ENCODE measurements at regions not wholly inside any gene's neighbourhood (a gene's known extent, or its start where the extent isn't known, plus 50 kb on each side); places are given as distances from the start of the nearest gene placed in this dataset.

GRCh38 chr14:61213191-61213621, 67.9 kb downstream of the TMEM30B start:
- in situ Hi-C loops (cut with HindIII; ENCODE audit: low pct_ligation_motif_present, low sequenced_read_pairs): no loop called here
- H3K27ac ChIP-seq: no peak overlapping the region

GRCh38 chr14:61212546-61212945, 68.6 kb downstream of the TMEM30B start:
- H3K36me3 ChIP-seq (replicated peaks): no peaks in the 10 kb centered on the region
- no peak for TF ChIP-seq CTCF (IDR thresholded peaks at IDR 0.05; ENCODE audit: low read depth, low read length, missing control alignments)
- H3K27ac ChIP-seq: no peak overlapping the region
- H3K4me3 ChIP-seq (ENCODE audit: low read depth, low read length): no peak overlapping the region
- in situ Hi-C loops (cut with HindIII; ENCODE audit: low pct_ligation_motif_present, low sequenced_read_pairs): no loop called here
- no peaks in the 10 kb centered on the region for H3K27me3 ChIP-seq (replicated peaks)
- DNase-seq: no peak

More at GRCh38 chr14:61213191-61213621, 67.9 kb downstream of the TMEM30B start:
- no peak for TF ChIP-seq CTCF (IDR thresholded peaks at IDR 0.05; ENCODE audit: low read depth, low read length, missing control alignments)
- no peaks in the 10 kb centered on the region for H3K36me3 ChIP-seq (replicated peaks)
- no peak for DNase-seq
- no peak overlapping the region for H3K4me3 ChIP-seq (ENCODE audit: low read depth, low read length)
- H3K27me3 ChIP-seq (replicated peaks): no peaks in the 10 kb centered on the region

- in situ Hi-C loops (cut with HindIII; ENCODE audit: low pct_ligation_motif_present, low sequenced_read_pairs): no loop called here
- Histone ChIP-seq H3K36me3 (replicated peaks) (no peaks in the 10 kb centered on the region), H3K27ac (no peak overlapping the region), H3K4me3 (ENCODE audit: low read depth, low read length) (no peak overlapping the region), H3K27me3 (replicated peaks) (no peaks in the 10 kb centered on the region)
- no peak for TF ChIP-seq CTCF (IDR thresholded peaks at IDR 0.05; ENCODE audit: low read depth, low read length, missing control alignments)
- DNase-seq: no peak
Measured at GRCh38 chr14:61211476-61212255, 69.5 kb downstream of the TMEM30B start.

GRCh38 chr14:61203081-61203753, 77.9 kb downstream of the TMEM30B start:
- Histone ChIP-seq H3K36me3 (replicated peaks) (no peaks in the 10 kb centered on the region), H3K27me3 (replicated peaks) (no peaks in the 10 kb centered on the region), H3K27ac (no peak overlapping the region), H3K4me3 (ENCODE audit: low read depth, low read length) (no peak overlapping the region)
- no peak for TF ChIP-seq CTCF (IDR thresholded peaks at IDR 0.05; ENCODE audit: low read depth, low read length, missing control alignments)
- in situ Hi-C loops (cut with HindIII; ENCODE audit: low pct_ligation_motif_present, low sequenced_read_pairs): no loop called here
- no peak for DNase-seq

GRCh38 chr14:61202124-61202523, 79.0 kb downstream of the TMEM30B start:
- Histone ChIP-seq H3K27ac (no peak overlapping the region), H3K4me3 (ENCODE audit: low read depth, low read length) (no peak overlapping the region), H3K36me3 (replicated peaks) (no peaks in the 10 kb centered on the region), H3K27me3 (replicated peaks) (no peaks in the 10 kb centered on the region)
- DNase-seq: no peak
- in situ Hi-C loops (cut with HindIII; ENCODE audit: low pct_ligation_motif_present, low sequenced_read_pairs): no loop called here
- no peak for TF ChIP-seq CTCF (IDR thresholded peaks at IDR 0.05; ENCODE audit: low read depth, low read length, missing control alignments)
